Stomach (tissue), 4 donors: ENCODE measurements at regions not wholly inside any gene's neighbourhood (a gene's known extent, or its start where the extent isn't known, plus 50 kb on each side); places are given as distances from the start of the nearest gene placed in this dataset.

Experiments
- CTCF ChIP-seq, 7 experiments: fragments of 450-650 bp in 4 of 7; fragments of 200-600 bp in 3 of 7; sonication (generic) in 3 of 7; IDR thresholded peaks; one replicate each; pipeline ENCODE4 v1.5.1; 2016 to 2019; ENCODE audit warnings: antibody characterized with exemption in 7 of 7, control low read depth in 2 of 7, mild to moderate bottlenecking in 1 of 7
- EP300 ChIP-seq: sonication (generic); formaldehyde crosslinking; IDR thresholded peaks from one replicate; pipeline ENCODE4 v1.6.1; 2017; ENCODE audit warnings: antibody characterized with exemption
- POLR2A ChIP-seq, 4 donors: fragments of 450-650 bp; IDR thresholded peaks; one replicate each; pipeline ENCODE4 v1.6.1; 2016; ENCODE audit warnings: antibody characterized with exemption in 4 of 4, control low read depth in 2 of 4, mild to moderate bottlenecking in 1 of 4, moderate library complexity in 1 of 4
- POLR2AphosphoS5 ChIP-seq, 3 donors: sonication (generic); formaldehyde crosslinking; IDR thresholded peaks; one replicate each; pipeline ENCODE4 v1.6.1; 2016; ENCODE audit warnings: antibody characterized with exemption in 3 of 3

GRCh38 chr14:43369710-43370564 is 1137.1 kb downstream of the FSCB start:
- TF ChIP-seq CTCF (IDR thresholded peaks at IDR 0.05) (no peak), POLR2A (IDR thresholded peaks at IDR 0.05) (no peak), POLR2AphosphoS5 (IDR thresholded peaks at IDR 0.05) (no peak), EP300 (no peak)
